ENCODE measurements at regions not wholly inside any gene's neighbourhood (a gene's known extent, or its start where the extent isn't known, plus 50 kb on each side); places are given as distances from the start of the nearest gene placed in this dataset.

DNA sequence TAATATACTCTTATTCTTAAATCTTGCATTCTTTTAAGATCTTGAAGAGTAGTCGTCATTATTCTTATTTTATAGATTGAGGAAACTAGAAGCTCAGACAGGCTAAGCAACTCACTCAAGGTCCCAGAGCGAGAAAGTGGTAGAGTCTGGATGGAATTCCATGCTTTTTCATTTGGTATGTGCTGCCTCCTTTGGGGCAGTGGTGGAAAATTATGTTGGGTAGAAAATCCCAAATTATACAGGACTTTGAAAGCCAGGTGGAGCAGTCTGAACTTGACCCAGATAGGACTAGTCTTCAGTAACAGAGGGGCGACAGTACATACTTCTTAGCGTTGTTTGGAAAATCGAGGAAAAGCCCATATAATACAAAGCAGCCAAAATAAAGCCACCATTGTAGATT, 205.6 kb downstream of the ATG4C start:
- Histone ChIP-seq H3K9ac (ENCODE audit: control insufficient read depth, insufficient read depth, low read length) (no peak overlapping the region), H3K79me2 (ENCODE audit: control insufficient read depth, insufficient read depth, low read length) (no peaks in the 10 kb centered on the region), H3K4me1 (ENCODE audit: control insufficient read depth, insufficient read depth, low read length) (no peaks in the 10 kb centered on the region), H3K9me3 (replicated peaks; ENCODE audit: control insufficient read depth, insufficient read depth, low read length) (no peaks in the 10 kb centered on the region), H3K36me3 (ENCODE audit: control insufficient read depth in 2 of 2, insufficient read depth in 2 of 2, low read length in 1 of 2) (no peaks in the 10 kb centered on the region), H4K20me1 (ENCODE audit: control insufficient read depth, insufficient read depth) (no peaks in the 10 kb centered on the region), H3K27me3 (replicated peaks in 1 of 2; ENCODE audit: control insufficient read depth in 2 of 2, insufficient read depth in 2 of 2, low read length in 1 of 2) (no peaks in the 10 kb centered on the region; a peak in 1 of 4 replicates), H2AFZ (ENCODE audit: control insufficient read depth, low read depth, low read length) (no peak overlapping the region), H3K27ac (ENCODE audit: control insufficient read depth, insufficient read depth) (no peak overlapping the region), H3K4me2 (ENCODE audit: control insufficient read depth, insufficient read depth) (no peak overlapping the region), H3K4me3 (no peak overlapping the region)
- BruUV-seq (replicated peaks): no TSS peak
- no peak for ATAC-seq
- ChIA-PET CTCF (no interaction called here), POLR2A (no interaction called here), RAD21 (ENCODE audit: unreplicated experiment) (no interaction called here), SMC1A (ENCODE audit: uncharacterized antibody, unreplicated experiment) (no interaction called here)
- WGBS (ENCODE audit: insufficient coverage, insufficient replicate concordance, low lambda C conversion rate, missing lambda C conversion rate): 28% methylated on average over 5 of the region's 5 CpGs
- no peak for FAIRE-seq
- no peak for TF ChIP-seq RBBP5 (conservative IDR thresholded peaks at IDR 0.05)
- TF ChIP-seq, protein P1, sequence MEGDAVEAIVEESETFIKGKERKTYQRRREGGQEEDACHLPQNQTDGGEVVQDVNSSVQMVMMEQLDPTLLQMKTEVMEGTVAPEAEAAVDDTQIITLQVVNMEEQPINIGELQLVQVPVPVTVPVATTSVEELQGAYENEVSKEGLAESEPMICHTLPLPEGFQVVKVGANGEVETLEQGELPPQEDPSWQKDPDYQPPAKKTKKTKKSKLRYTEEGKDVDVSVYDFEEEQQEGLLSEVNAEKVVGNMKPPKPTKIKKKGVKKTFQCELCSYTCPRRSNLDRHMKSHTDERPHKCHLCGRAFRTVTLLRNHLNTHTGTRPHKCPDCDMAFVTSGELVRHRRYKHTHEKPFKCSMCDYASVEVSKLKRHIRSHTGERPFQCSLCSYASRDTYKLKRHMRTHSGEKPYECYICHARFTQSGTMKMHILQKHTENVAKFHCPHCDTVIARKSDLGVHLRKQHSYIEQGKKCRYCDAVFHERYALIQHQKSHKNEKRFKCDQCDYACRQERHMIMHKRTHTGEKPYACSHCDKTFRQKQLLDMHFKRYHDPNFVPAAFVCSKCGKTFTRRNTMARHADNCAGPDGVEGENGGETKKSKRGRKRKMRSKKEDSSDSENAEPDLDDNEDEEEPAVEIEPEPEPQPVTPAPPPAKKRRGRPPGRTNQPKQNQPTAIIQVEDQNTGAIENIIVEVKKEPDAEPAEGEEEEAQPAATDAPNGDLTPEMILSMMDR (IDR thresholded peaks at IDR 0.05 in 2 of 3, conservative IDR thresholded peaks at IDR 0.05 in 1 of 3; ENCODE audit: control insufficient read depth in 2 of 3, extremely low read depth in 1 of 3, insufficient read depth in 1 of 3, low read depth in 3 of 3, low read length in 3 of 3): 0 out of 6 replicates have a peak, but pooled peaks of 1 of the 3 experiments have one; percentile 5
- in situ Hi-C loops (cut with MboI): no loop called here
- intact Hi-C loops (cut with micrococcal nuclease; ENCODE audit: unreplicated experiment): no loop called here
- no peak for DNase-seq (ENCODE audit: low read depth, low spot score)

DNA sequence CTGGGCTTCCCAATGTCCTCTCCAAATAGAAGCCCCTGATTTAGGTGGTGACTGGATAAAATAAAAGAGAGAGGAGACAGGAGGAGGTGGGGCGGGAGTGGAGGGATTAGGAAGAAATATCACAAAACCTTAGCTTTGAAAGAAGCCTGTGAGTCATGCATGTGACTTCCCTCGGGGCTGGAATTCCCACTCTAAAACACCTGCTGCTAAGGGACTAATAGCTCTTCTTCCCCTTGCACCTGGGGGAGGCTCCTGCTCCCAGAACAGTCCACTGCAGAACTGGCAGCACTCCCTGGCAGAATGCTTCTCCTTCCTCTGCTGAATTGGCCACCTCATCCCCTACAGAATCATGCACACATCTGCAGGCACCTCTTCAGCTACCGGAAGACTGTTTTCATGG, 207.2 kb downstream of the ATG4C start:
- no TSS peak for BruUV-seq (replicated peaks)
- Histone ChIP-seq H3K9me3 (replicated peaks; ENCODE audit: control insufficient read depth, insufficient read depth, low read length) (no peaks in the 10 kb centered on the region), H3K4me3 (no peak overlapping the region), H4K20me1 (ENCODE audit: control insufficient read depth, insufficient read depth) (no peaks in the 10 kb centered on the region), H3K27me3 (replicated peaks in 1 of 2; ENCODE audit: control insufficient read depth in 2 of 2, insufficient read depth in 2 of 2, low read length in 1 of 2) (no peaks in the 10 kb centered on the region; a peak in 1 of 4 replicates), H2AFZ (ENCODE audit: control insufficient read depth, low read depth, low read length) (no peak overlapping the region), H3K9ac (ENCODE audit: control insufficient read depth, insufficient read depth, low read length) (no peak overlapping the region), H3K79me2 (ENCODE audit: control insufficient read depth, insufficient read depth, low read length) (no peaks in the 10 kb centered on the region), H3K4me2 (ENCODE audit: control insufficient read depth, insufficient read depth) (no peak overlapping the region), H3K4me1 (ENCODE audit: control insufficient read depth, insufficient read depth, low read length) (no peaks in the 10 kb centered on the region), H3K36me3 (ENCODE audit: control insufficient read depth in 2 of 2, insufficient read depth in 2 of 2, low read length in 1 of 2) (no peaks in the 10 kb centered on the region), H3K27ac (ENCODE audit: control insufficient read depth, insufficient read depth) (no peak overlapping the region)
- CTCF ChIA-PET: interaction anchor here (0.5 to 1.1 kb wide), 4 partner anchors 10 to 1145 kb away, joined by 3 to 4 read pairs (median 3); no protein-coding TSS in a partner anchor
- DNase-seq (ENCODE audit: low read depth, low spot score): no peak
- intact Hi-C loops (cut with micrococcal nuclease; ENCODE audit: unreplicated experiment) (no loop called here), in situ Hi-C loops (cut with MboI) (no loop called here)
- SMC1A ChIA-PET (ENCODE audit: uncharacterized antibody, unreplicated experiment): interaction anchor here (0.5 kb wide), 1 partner anchor 267 kb away, joined by 3 read pairs; no protein-coding TSS in a partner anchor
- no peak for ATAC-seq
- POLR2A ChIA-PET: no interaction called here
- FAIRE-seq: no peak
- 13% methylated on average over 3 of the region's 3 CpGs for WGBS (ENCODE audit: insufficient coverage, insufficient replicate concordance, low lambda C conversion rate, missing lambda C conversion rate)
- RAD21 ChIA-PET (ENCODE audit: unreplicated experiment): no interaction called here
- TF ChIP-seq POLR2AphosphoS5 (IDR thresholded peaks at IDR 0.05; ENCODE audit: low read length): no peak
- TF ChIP-seq CREB1 (IDR thresholded peaks at IDR 0.05; ENCODE audit: low read depth): no peak
- TF ChIP-seq ZNF384 (IDR thresholded peaks at IDR 0.05; ENCODE audit: borderline replicate concordance, low read depth, low read length): no peak
- TF ChIP-seq ZNF24 (IDR thresholded peaks at IDR 0.05): no peak
- no peak for TF ChIP-seq REST (IDR thresholded peaks at IDR 0.05; ENCODE audit: low read depth, low read length)
- TF ChIP-seq, protein P2, sequence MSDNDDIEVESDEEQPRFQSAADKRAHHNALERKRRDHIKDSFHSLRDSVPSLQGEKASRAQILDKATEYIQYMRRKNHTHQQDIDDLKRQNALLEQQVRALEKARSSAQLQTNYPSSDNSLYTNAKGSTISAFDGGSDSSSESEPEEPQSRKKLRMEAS (IDR thresholded peaks at IDR 0.05; ENCODE audit: low read depth, low read length): no peak
- no peak for TF ChIP-seq YY1 (IDR thresholded peaks at IDR 0.05; ENCODE audit: low read depth, low read length)
- TF ChIP-seq BCL11A (IDR thresholded peaks at IDR 0.05; ENCODE audit: low read depth, low read length): no peak
- TF ChIP-seq SUPT20H (IDR thresholded peaks at IDR 0.05; ENCODE audit: borderline replicate concordance, control insufficient read depth, low read depth, low read length): no peak
- TF ChIP-seq STAT3 (IDR thresholded peaks at IDR 0.05; ENCODE audit: low read depth, low read length): no peak
